ENCODE measurements at regions not wholly inside any gene's neighbourhood (a gene's known extent, or its start where the extent isn't known, plus 50 kb on each side); places are given as distances from the start of the nearest gene placed in this dataset.

- Histone ChIP-seq H3K4me3 (ENCODE audit: low read depth in 2 of 2, low read length in 1 of 2) (no peak overlapping the region), H3K9ac (no peak overlapping the region), H3K79me2 (ENCODE audit: insufficient read depth) (no peaks in the 10 kb centered on the region), H3K9me3 (no peaks in the 10 kb centered on the region), H3F3A (replicated peaks; ENCODE audit: insufficient read depth) (no peaks in the 10 kb centered on the region), H3K4me2 (no peak overlapping the region), H3K27me3 (ENCODE audit: insufficient read depth) (no peaks in the 10 kb centered on the region; the same call in 1 of the 2 replicates), H3K27ac (ENCODE audit: low read depth in 2 of 2, low read length in 1 of 2) (no peak overlapping the region), H3K9me2 (no peaks in the 10 kb centered on the region), H2AFZ (ENCODE audit: low read depth) (no peak overlapping the region), H3K36me3 (replicated peaks in 1 of 2; ENCODE audit: control insufficient read depth in 1 of 2, insufficient read depth in 2 of 2, low read length in 1 of 2) (no peaks in the 10 kb centered on the region), H4K20me1 (ENCODE audit: insufficient read depth) (no peaks in the 10 kb centered on the region), H3K4me1 (ENCODE audit: control insufficient read depth in 1 of 2, insufficient read depth in 2 of 2, low read depth in 1 of 2, low read length in 1 of 2) (no peaks in the 10 kb centered on the region)
- CTCF ChIA-PET: no interaction called here
- no peak for TF ChIP-seq REST (IDR thresholded peaks at IDR 0.05; ENCODE audit: low read depth, low read length)
- TF ChIP-seq CHD2 (IDR thresholded peaks at IDR 0.05; ENCODE audit: low read length, partially characterized antibody): no peak
- no peak for TF ChIP-seq USF2 (IDR thresholded peaks at IDR 0.05; ENCODE audit: borderline replicate concordance, low read depth, low read length)
- no peak for TF ChIP-seq RAD21 (IDR thresholded peaks at IDR 0.05; ENCODE audit: low read length)
- no peak for TF ChIP-seq USF1 (IDR thresholded peaks at IDR 0.05; ENCODE audit: borderline replicate concordance, low read depth)
- TF ChIP-seq IRF3 (IDR thresholded peaks at IDR 0.05; ENCODE audit: low read depth, low read length): no peak
- no peak for TF ChIP-seq RXRA (IDR thresholded peaks at IDR 0.05; ENCODE audit: borderline replicate concordance, low read depth)
- no peak for TF ChIP-seq MEF2A (IDR thresholded peaks at IDR 0.05; ENCODE audit: borderline replicate concordance, low read depth)
- no peak for TF ChIP-seq FOXJ3 (CRISPR knock-in tag; IDR thresholded peaks at IDR 0.05)
- no peak for TF ChIP-seq TAF1 (IDR thresholded peaks at IDR 0.05; ENCODE audit: borderline replicate concordance, low read depth, low read length)
- TF ChIP-seq CTCF (IDR thresholded peaks at IDR 0.05): no peak
- TF ChIP-seq SIN3A (IDR thresholded peaks at IDR 0.05; ENCODE audit: borderline replicate concordance, low read depth, low read length): no peak
- POLR2A ChIA-PET: no interaction called here
- no peak for DNase-seq
- WGBS (ENCODE audit: low lambda C conversion rate): 3% methylated on average over 2 of the region's 2 CpGs
These were observed 147.8 kb upstream of the ZIC3 start for GRCh38 chrX:137418086-137418485.

Data from SK-N-SH (cell line).